ENCODE measurements at regions not wholly inside any gene's neighbourhood (a gene's known extent, or its start where the extent isn't known, plus 50 kb on each side); places are given as distances from the start of the nearest gene placed in this dataset.
A peak's percentile ranks its signal among the peaks of the same experiment; 100 is the strongest.
"Not testable (repeated sequence)": the region's sequence is repeated elsewhere in the genome, so short reads cannot be mapped to it uniquely, and the experiment has no call there.

GRCh38 chrX:39688576-39689375 is 409.0 kb downstream of the BCOR start:
- no peak for TF ChIP-seq CTCF (IDR thresholded peaks at IDR 0.05; ENCODE audit: extremely low read depth, missing control alignments)
- DNase-seq (ENCODE audit: low spot score), result peak; percentile 30

GRCh38 chrX:39689376-39690104 is 408.2 kb downstream of the BCOR start:
- no peak for TF ChIP-seq CTCF (IDR thresholded peaks at IDR 0.05; ENCODE audit: extremely low read depth, missing control alignments)
- no peak for DNase-seq (ENCODE audit: low spot score)

GRCh38 chrX:39690541-39691415 is 407.0 kb downstream of the BCOR start:
- no peak for TF ChIP-seq CTCF (IDR thresholded peaks at IDR 0.05; ENCODE audit: extremely low read depth, missing control alignments)
- no peak for DNase-seq (ENCODE audit: low spot score)

GRCh38 chrX:39691724-39692123 is 406.0 kb downstream of the BCOR start:
- TF ChIP-seq CTCF (IDR thresholded peaks at IDR 0.05; ENCODE audit: extremely low read depth, missing control alignments), result no peak

GRCh38 chrX:39692796-39693195 is 405.0 kb downstream of the BCOR start:
- no peak for TF ChIP-seq CTCF (IDR thresholded peaks at IDR 0.05; ENCODE audit: extremely low read depth, missing control alignments)
- no peak for DNase-seq (ENCODE audit: low spot score)

More at GRCh38 chrX:39691724-39692123, 406.0 kb downstream of the BCOR start:
- no peak for DNase-seq (ENCODE audit: low spot score)

GRCh38 chrX:39693298-39693697 is 404.5 kb downstream of the BCOR start:
- TF ChIP-seq CTCF (IDR thresholded peaks at IDR 0.05; ENCODE audit: extremely low read depth, missing control alignments), result no peak
- no peak for DNase-seq (ENCODE audit: low spot score)

- DNase-seq (ENCODE audit: low spot score), result not testable (repeated sequence)
These were observed 395.1 kb downstream of the BCOR start for GRCh38 chrX:39702636-39703035.
